ENCODE measurements at regions not wholly inside any gene's neighbourhood (a gene's known extent, or its start where the extent isn't known, plus 50 kb on each side); places are given as distances from the start of the nearest gene placed in this dataset.

GRCh38 chr6:146887447-146888077, 288.8 kb downstream of the ADGB start:
- no peak for TF ChIP-seq CTCF (IDR thresholded peaks at IDR 0.05; ENCODE audit: low read depth, low read length)
- no peak overlapping the region for H3K4me3 ChIP-seq (ENCODE audit: low read depth, low read length)
- no peak for DNase-seq (ENCODE audit: low read depth, low spot score)
- in situ Hi-C loops (cut with HindIII; ENCODE audit: low sequenced_read_pairs), result no loop called here

- no peak overlapping the region for H3K4me3 ChIP-seq (ENCODE audit: low read depth, low read length)
- in situ Hi-C loops (cut with HindIII; ENCODE audit: low sequenced_read_pairs), result no loop called here
- no peak for DNase-seq (ENCODE audit: low read depth, low spot score)
- no peak for TF ChIP-seq CTCF (IDR thresholded peaks at IDR 0.05; ENCODE audit: low read depth, low read length)
Measured at GRCh38 chr6:146889303-146889702, 290.5 kb downstream of the ADGB start.

GRCh38 chr6:146890172-146890571, 291.4 kb downstream of the ADGB start:
- in situ Hi-C loops (cut with HindIII; ENCODE audit: low sequenced_read_pairs), result no loop called here
- no peak for TF ChIP-seq CTCF (IDR thresholded peaks at IDR 0.05; ENCODE audit: low read depth, low read length)
- H3K4me3 ChIP-seq (ENCODE audit: low read depth, low read length), result no peak overlapping the region
- no peak for DNase-seq (ENCODE audit: low read depth, low spot score)

GRCh38 chr6:146890644-146891434, 292.1 kb downstream of the ADGB start:
- H3K4me3 ChIP-seq (ENCODE audit: low read depth, low read length), result no peak overlapping the region
- TF ChIP-seq CTCF (IDR thresholded peaks at IDR 0.05; ENCODE audit: low read depth, low read length), result peak; percentile 6
- DNase-seq (ENCODE audit: low read depth, low spot score), result no peak
- in situ Hi-C loops (cut with HindIII; ENCODE audit: low sequenced_read_pairs), result no loop called here

GRCh38 chr6:146891615-146892265, 293.0 kb downstream of the ADGB start:
- DNase-seq (ENCODE audit: low read depth, low spot score), result peak; percentile 43
- H3K4me3 ChIP-seq (ENCODE audit: low read depth, low read length), result no peak overlapping the region
- in situ Hi-C loops (cut with HindIII; ENCODE audit: low sequenced_read_pairs), result no loop called here
- no peak for TF ChIP-seq CTCF (IDR thresholded peaks at IDR 0.05; ENCODE audit: low read depth, low read length)

- no peak for TF ChIP-seq CTCF (IDR thresholded peaks at IDR 0.05; ENCODE audit: low read depth, low read length)
- in situ Hi-C loops (cut with HindIII; ENCODE audit: low sequenced_read_pairs), result no loop called here
- DNase-seq (ENCODE audit: low read depth, low spot score), result no peak
- no peak overlapping the region for H3K4me3 ChIP-seq (ENCODE audit: low read depth, low read length)
Measured at GRCh38 chr6:146892283-146892612, 293.5 kb downstream of the ADGB start.
